Right lobe of liver (tissue), 6 donors: ENCODE measurements at regions not wholly inside any gene's neighbourhood (a gene's known extent, or its start where the extent isn't known, plus 50 kb on each side); places are given as distances from the start of the nearest gene placed in this dataset.

Experiments used
- ATAC-seq, 4 donors: fragments of 200-7000 bp; cut with Tn5 transposase; one replicate each; pipeline ENCODE4 v1.9.1; 2020; ENCODE audit warnings: mild to moderate bottlenecking in 4 of 4, moderate library complexity in 4 of 4
- DNase-seq, 3 donors: peaks; one replicate each; pipeline ENCODE4 v3.0.0-alpha.2; 2020
- H3K27ac ChIP-seq, 3 donors: fragments of 200-600 bp; one replicate each; pipeline ENCODE4 v1.8.0; 2022
- H3K27me3 ChIP-seq, 2 donors: fragments of 200-600 bp; one replicate each; pipeline ENCODE4 v1.8.0; 2022
- H3K36me3 ChIP-seq, 4 donors: fragments of 200-600 bp; sonication (generic) in 1 of 4; one replicate each; pipeline versions ENCODE4 v1.5.1 to v1.8.0; 2017 to 2022; ENCODE audit warnings: control low read depth in 1 of 4
- H3K4me1 ChIP-seq, 4 donors: fragments of 200-600 bp; sonication (generic) in 1 of 4; one replicate each; pipeline versions ENCODE4 v1.5.1 to v1.8.0; 2017 to 2022; ENCODE audit warnings: control low read depth in 1 of 4
- H3K4me3 ChIP-seq, 3 donors: fragments of 200-600 bp; one replicate each; pipeline ENCODE4 v1.8.0; 2022
- H3K9me3 ChIP-seq, 4 donors: fragments of 200-600 bp; sonication (generic) in 1 of 4; one replicate each; pipeline versions ENCODE4 v1.5.1 to v1.8.0; 2017 to 2022; ENCODE audit warnings: control low read depth in 1 of 4
- POLR2A ChIP-seq: fragments of 450-650 bp; IDR thresholded peaks from one replicate; pipeline ENCODE4 v1.6.1; 2017; ENCODE audit warnings: antibody characterized with exemption, mild to moderate bottlenecking
- WGBS: methylation state at CpG from one replicate; pipeline ENCODE4 v1.1.6; 2018; ENCODE audit warnings: low coverage, low lambda C conversion rate; ENCODE audit not compliant: insufficient coverage; ENCODE audit errors: missing lambda C conversion rate; 5-methylcytosine and 5-hydroxymethylcytosine counted together
- intact Hi-C, 2 donors: fragments of 100-400 bp; cut with DNase I; formaldehyde crosslinking; loops; one replicate each; pipeline versions ENCODE4 v1.11.2 to v1.14.1; 2022
- TF ChIP-seq, protein P1 (sequence below), 4 donors: fragments of 200-600 bp in 3 of 4; fragments of 450-650 bp in 1 of 4; IDR thresholded peaks; one replicate each; pipeline versions ENCODE4 v1.5.1 to v1.8.0; 2016 to 2022; ENCODE audit warnings: antibody characterized with exemption in 4 of 4, mild to moderate bottlenecking in 2 of 4
- donor health status: DM: no; HTN: yes; CAD: no.
- donor health status: DM: no; HTN: no; CAD: no.
- donor health status: DM: no; HTN: no; CAD: no.
- donor health status: DM: no; HTN: yes; CAD: no.
- donor health status: DM: no; HTN: yes; CAD: no.

DNA sequence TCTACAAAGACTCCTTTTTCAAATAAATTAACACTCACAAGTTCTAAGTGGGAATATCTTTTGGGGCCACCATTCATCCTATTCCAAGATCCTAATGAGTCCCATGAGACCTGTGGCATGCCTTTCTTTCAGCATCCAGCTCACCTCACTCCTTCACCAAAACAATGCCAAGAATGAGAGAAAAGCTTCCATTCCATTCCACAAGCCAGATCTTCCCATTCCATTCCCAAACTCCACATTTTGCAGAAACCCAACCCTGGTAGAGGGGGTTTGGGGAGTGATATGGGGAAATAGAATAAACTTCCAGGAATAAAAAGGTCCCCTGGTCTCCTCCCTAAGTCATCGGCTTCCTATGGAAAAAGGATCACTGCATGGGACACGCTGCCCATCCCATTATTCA is 392.2 kb downstream of the NPIPA8 start:
- Histone ChIP-seq H3K4me1 (peaks cover 0 to 40% (median 13%) of the 10 kb centered on the region in 4 donors), H3K4me3 (no peak overlapping the region), H3K27ac (no peak overlapping the region), H3K27me3 (no peaks in the 10 kb centered on the region), H3K36me3 (no peaks in the 10 kb centered on the region), H3K9me3 (no peaks in the 10 kb centered on the region)
- no peak for ATAC-seq
- intact Hi-C loops = no loop called here
- no peak for DNase-seq
- WGBS = 96% methylated on average over 2 of the region's 2 CpGs
- TF ChIP-seq, protein P1, sequence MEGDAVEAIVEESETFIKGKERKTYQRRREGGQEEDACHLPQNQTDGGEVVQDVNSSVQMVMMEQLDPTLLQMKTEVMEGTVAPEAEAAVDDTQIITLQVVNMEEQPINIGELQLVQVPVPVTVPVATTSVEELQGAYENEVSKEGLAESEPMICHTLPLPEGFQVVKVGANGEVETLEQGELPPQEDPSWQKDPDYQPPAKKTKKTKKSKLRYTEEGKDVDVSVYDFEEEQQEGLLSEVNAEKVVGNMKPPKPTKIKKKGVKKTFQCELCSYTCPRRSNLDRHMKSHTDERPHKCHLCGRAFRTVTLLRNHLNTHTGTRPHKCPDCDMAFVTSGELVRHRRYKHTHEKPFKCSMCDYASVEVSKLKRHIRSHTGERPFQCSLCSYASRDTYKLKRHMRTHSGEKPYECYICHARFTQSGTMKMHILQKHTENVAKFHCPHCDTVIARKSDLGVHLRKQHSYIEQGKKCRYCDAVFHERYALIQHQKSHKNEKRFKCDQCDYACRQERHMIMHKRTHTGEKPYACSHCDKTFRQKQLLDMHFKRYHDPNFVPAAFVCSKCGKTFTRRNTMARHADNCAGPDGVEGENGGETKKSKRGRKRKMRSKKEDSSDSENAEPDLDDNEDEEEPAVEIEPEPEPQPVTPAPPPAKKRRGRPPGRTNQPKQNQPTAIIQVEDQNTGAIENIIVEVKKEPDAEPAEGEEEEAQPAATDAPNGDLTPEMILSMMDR (IDR thresholded peaks at IDR 0.05) = no peak
- no peak for TF ChIP-seq POLR2A

DNA sequence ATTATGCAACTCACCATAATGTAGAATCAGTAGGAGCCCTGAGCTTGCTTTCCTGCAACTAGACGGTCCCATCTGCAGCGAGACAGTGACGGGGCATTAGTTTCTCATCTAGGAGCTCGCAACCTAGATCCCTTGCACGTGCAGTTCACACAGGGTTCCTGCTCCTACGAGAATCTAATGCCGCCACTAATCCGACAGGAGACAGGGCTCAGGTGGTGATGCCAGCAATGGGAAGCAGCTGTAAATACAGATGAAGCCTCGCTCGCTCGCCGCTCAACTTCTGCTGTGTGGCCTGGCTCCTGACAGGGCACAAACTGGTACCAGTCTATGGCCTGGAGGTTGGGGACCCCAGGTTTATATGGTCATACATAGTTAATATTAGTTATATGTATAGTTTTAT is 394.5 kb downstream of the NPIPA8 start:
- no peak overlapping the region for H3K27ac ChIP-seq
- ATAC-seq (no peak), DNase-seq (no peak)
- WGBS = 100% methylated on average over 3 of the region's 12 CpGs
- H3K36me3 ChIP-seq = no peaks in the 10 kb centered on the region
- no peak overlapping the region for H3K4me3 ChIP-seq
- no peaks in the 10 kb centered on the region for H3K9me3 ChIP-seq
- TF ChIP-seq, protein P1 (IDR thresholded peaks at IDR 0.05) = no peak
- TF ChIP-seq POLR2A = no peak
- peaks cover 0 to 30% (median 8%) of the 10 kb centered on the region in 4 donors for H3K4me1 ChIP-seq
- intact Hi-C loops = no loop called here
- no peaks in the 10 kb centered on the region for H3K27me3 ChIP-seq

DNA sequence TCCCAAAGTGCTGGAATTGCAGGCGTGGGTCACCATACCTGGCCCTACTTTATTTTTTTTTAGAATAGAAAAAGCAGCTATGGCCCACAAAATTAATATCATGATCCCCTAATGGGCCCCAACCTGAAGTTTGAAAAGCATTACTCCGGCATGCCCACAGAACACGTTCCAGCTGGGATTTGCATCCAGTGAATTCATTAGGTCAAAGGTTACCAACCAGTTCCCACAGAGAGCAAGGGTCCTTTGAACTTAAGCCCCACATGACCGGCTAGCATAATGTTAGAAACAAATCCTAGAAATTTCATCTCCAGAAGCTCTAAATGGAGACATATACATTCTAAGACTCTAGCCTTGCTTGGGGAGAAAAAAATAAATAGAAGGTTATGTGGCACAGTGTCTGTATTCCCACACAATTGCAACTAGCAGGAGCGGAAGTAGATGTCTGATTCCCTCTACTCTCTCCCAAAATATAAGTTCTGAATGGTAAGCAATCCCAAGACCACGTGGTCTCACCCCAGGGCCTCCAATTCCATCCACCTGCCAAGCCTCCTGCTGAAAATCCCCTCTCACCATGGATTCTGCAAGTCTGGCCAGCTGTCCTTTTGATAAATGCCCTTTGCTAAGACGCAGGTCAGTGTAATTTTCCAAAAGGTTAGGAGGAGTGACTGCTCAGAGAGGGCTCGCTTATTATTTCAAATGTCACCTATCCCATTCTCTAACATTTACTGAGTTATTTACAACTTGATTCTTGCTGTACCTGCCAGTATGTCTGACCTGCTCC is 395.8 kb downstream of the NPIPA8 start:
- peak in 1 of 4 donors; percentile 60 for ATAC-seq
- no peak for DNase-seq
- no peak overlapping the region for H3K27ac ChIP-seq
- H3K9me3 ChIP-seq = no peaks in the 10 kb centered on the region
- TF ChIP-seq, protein P1 (IDR thresholded peaks at IDR 0.05) = no peak
- no peak for TF ChIP-seq POLR2A
- H3K4me3 ChIP-seq = no peak overlapping the region
- H3K4me1 ChIP-seq = peaks cover 0 to 22% (median 1%) of the 10 kb centered on the region in 4 donors
- WGBS = 46% methylated on average over 8 of the region's 8 CpGs
- no peaks in the 10 kb centered on the region for H3K36me3 ChIP-seq
- intact Hi-C loops = no loop called here
- H3K27me3 ChIP-seq = no peaks in the 10 kb centered on the region

DNA sequence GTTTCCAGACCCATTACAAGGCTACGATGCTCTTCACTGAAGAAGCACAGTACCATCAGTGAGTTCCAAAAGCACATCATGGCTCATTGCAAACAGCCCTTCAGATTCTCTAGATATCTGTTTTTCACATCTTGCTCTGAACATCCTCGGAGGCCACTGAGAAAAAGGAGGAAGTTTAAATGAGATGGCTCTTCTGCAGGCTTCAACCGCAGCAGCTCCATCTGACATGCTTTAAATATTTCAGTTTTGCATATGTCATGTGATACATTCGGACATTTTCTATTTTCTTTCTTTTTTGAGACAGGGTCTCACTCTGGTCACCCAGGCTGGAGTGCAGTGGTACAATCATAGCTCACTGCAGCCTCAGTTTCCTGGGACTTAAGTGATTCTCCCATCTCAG is 396.8 kb downstream of the NPIPA8 start:
- Histone ChIP-seq H3K4me1 (peaks cover 0 to 11% (median 0%) of the 10 kb centered on the region in 4 donors), H3K27ac (no peak overlapping the region), H3K27me3 (no peaks in the 10 kb centered on the region), H3K4me3 (no peak overlapping the region), H3K9me3 (no peaks in the 10 kb centered on the region), H3K36me3 (no peaks in the 10 kb centered on the region)
- ATAC-seq = no peak
- TF ChIP-seq, protein P1 (IDR thresholded peaks at IDR 0.05) = no peak
- no peak for TF ChIP-seq POLR2A
- 53% methylated on average over 4 of the region's 4 CpGs for WGBS
- no peak for DNase-seq
- intact Hi-C loops = no loop called here
